Stimulated activated CD4-positive, alpha-beta T cell treated with anti-CD3 and anti-CD28 coated beads, Interleukin-15, amount 100 ng/mL, for 24 hours (primary cell): ENCODE measurements at regions not wholly inside any gene's neighbourhood (a gene's known extent, or its start where the extent isn't known, plus 50 kb on each side); places are given as distances from the start of the nearest gene placed in this dataset.

Experiments used
- DNase-seq: peaks from one replicate; pipeline ENCODE4 v3.0.0-alpha.2; 2020

- no peak for DNase-seq
Observed at GRCh38 chr7:17617380-17617779, 318.9 kb downstream of the AHR start.

GRCh38 chr7:17617857-17618651 is 319.6 kb downstream of the AHR start:
- DNase-seq, result no peak

- no peak for DNase-seq
Observed at GRCh38 chr7:17618652-17618974, 320.2 kb downstream of the AHR start.

- no peak for DNase-seq
Observed at GRCh38 chr7:17619196-17619818, 320.9 kb downstream of the AHR start.

- DNase-seq, result no peak
Observed at GRCh38 chr7:17620566-17620965, 319.7 kb downstream of the SNX13 start.

- DNase-seq, result no peak
Observed at GRCh38 chr7:17622451-17622850, 317.8 kb downstream of the SNX13 start.

- no peak for DNase-seq
Observed at GRCh38 chr7:17623546-17624185, 316.6 kb downstream of the SNX13 start.

- DNase-seq, result no peak
Observed at GRCh38 chr7:17624379-17624778, 315.9 kb downstream of the SNX13 start.

- DNase-seq, result no peak
Observed at GRCh38 chr7:17625043-17625442, 315.3 kb downstream of the SNX13 start.

- no peak for DNase-seq
Observed at GRCh38 chr7:17626235-17626634, 314.1 kb downstream of the SNX13 start.

- DNase-seq, result no peak
Observed at GRCh38 chr7:17631061-17631460, 309.2 kb downstream of the SNX13 start.

GRCh38 chr7:17632384-17632783 is 307.9 kb downstream of the SNX13 start:
- no peak for DNase-seq

- no peak for DNase-seq
Observed at GRCh38 chr7:17633067-17633466, 307.2 kb downstream of the SNX13 start.

- no peak for DNase-seq
Observed at GRCh38 chr7:17638727-17639126, 301.6 kb downstream of the SNX13 start.

- peak; percentile 35 for DNase-seq
Observed at GRCh38 chr7:17640730-17641377, 299.4 kb downstream of the SNX13 start.

GRCh38 chr7:17645500-17645899 is 294.8 kb downstream of the SNX13 start:
- DNase-seq, result no peak

GRCh38 chr7:17646253-17646956 is 293.9 kb downstream of the SNX13 start:
- DNase-seq, result no peak

- no peak for DNase-seq
Observed at GRCh38 chr7:17651341-17651740, 289.0 kb downstream of the SNX13 start.

GRCh38 chr7:17651863-17652385 is 288.4 kb downstream of the SNX13 start:
- DNase-seq, result no peak

GRCh38 chr7:17654940-17655339 is 285.4 kb downstream of the SNX13 start:
- no peak for DNase-seq

GRCh38 chr7:17659126-17659525 is 281.2 kb downstream of the SNX13 start:
- no peak for DNase-seq

- DNase-seq, result no peak
Observed at GRCh38 chr7:17660116-17660515, 280.2 kb downstream of the SNX13 start.
